GM03348 (cell line): ENCODE measurements at regions not wholly inside any gene's neighbourhood (a gene's known extent, or its start where the extent isn't known, plus 50 kb on each side); places are given as distances from the start of the nearest gene placed in this dataset.
A peak's percentile ranks its signal among the peaks of the same experiment; 100 is the strongest.
"Not testable (repeated sequence)": the region's sequence is repeated elsewhere in the genome, so short reads cannot be mapped to it uniquely, and the experiment has no call there.

Experiments
- DNase-seq: peaks from one replicate; pipeline ENCODE4 v3.0.0; 2012; ENCODE audit warnings: low spot score

GRCh38 chr19:28294975-28295374 lies 918.0 kb downstream of the UQCRFS1 start:
- DNase-seq: not testable (repeated sequence)

GRCh38 chr19:28294395-28294794 lies 918.6 kb downstream of the UQCRFS1 start:
- peak; percentile 69 for DNase-seq

GRCh38 chr19:28293685-28294084 lies 919.3 kb downstream of the UQCRFS1 start:
- DNase-seq: no peak

- DNase-seq: no peak
These were observed 920.0 kb downstream of the UQCRFS1 start for GRCh38 chr19:28292822-28293500.

- no peak for DNase-seq
These were observed 921.1 kb downstream of the UQCRFS1 start for GRCh38 chr19:28291874-28292273.

GRCh38 chr19:28290963-28291657 lies 921.8 kb downstream of the UQCRFS1 start:
- no peak for DNase-seq

- peak; percentile 55 for DNase-seq
These were observed 923.5 kb downstream of the UQCRFS1 start for GRCh38 chr19:28289295-28290063.

GRCh38 chr19:28288572-28289264 lies 924.2 kb downstream of the UQCRFS1 start:
- no peak for DNase-seq

- no peak for DNase-seq
These were observed 927.0 kb downstream of the UQCRFS1 start for GRCh38 chr19:28285917-28286316.

- no peak for DNase-seq
These were observed 927.9 kb downstream of the UQCRFS1 start for GRCh38 chr19:28285078-28285477.

GRCh38 chr19:28284389-28284788 lies 928.6 kb downstream of the UQCRFS1 start:
- DNase-seq: no peak

GRCh38 chr19:28283592-28283991 lies 929.4 kb downstream of the UQCRFS1 start:
- DNase-seq: no peak

- no peak for DNase-seq
These were observed 931.3 kb downstream of the UQCRFS1 start for GRCh38 chr19:28281676-28282075.

- DNase-seq: no peak
These were observed 948.4 kb downstream of the UQCRFS1 start for GRCh38 chr19:28264556-28264955.

- DNase-seq: no peak
These were observed 954.1 kb downstream of the UQCRFS1 start for GRCh38 chr19:28258829-28259228.

- no peak for DNase-seq
These were observed 955.6 kb downstream of the UQCRFS1 start for GRCh38 chr19:28257396-28257795.

- no peak for DNase-seq
These were observed 965.7 kb downstream of the UQCRFS1 start for GRCh38 chr19:28247243-28247642.

GRCh38 chr19:28245937-28246336 lies 967.0 kb downstream of the UQCRFS1 start:
- no peak for DNase-seq

GRCh38 chr19:28244966-28245365 lies 968.0 kb downstream of the UQCRFS1 start:
- no peak for DNase-seq

- peak; percentile 66 for DNase-seq
These were observed 970.5 kb downstream of the UQCRFS1 start for GRCh38 chr19:28242317-28242927.

- no peak for DNase-seq
These were observed 973.7 kb downstream of the UQCRFS1 start for GRCh38 chr19:28239270-28239669.

GRCh38 chr19:28238270-28238820 lies 974.6 kb downstream of the UQCRFS1 start:
- DNase-seq: no peak
